Ovary (tissue), 3 donors: ENCODE measurements at regions not wholly inside any gene's neighbourhood (a gene's known extent, or its start where the extent isn't known, plus 50 kb on each side); places are given as distances from the start of the nearest gene placed in this dataset.

ENCODE experiments used
- CTCF ChIP-seq, 3 donors: fragments of 450-650 bp in 2 of 3; fragments of 200-600 bp in 1 of 3; IDR thresholded peaks; one replicate each; pipeline versions ENCODE4 v1.5.1 to v1.8.0; 2016 to 2022; ENCODE audit warnings: antibody characterized with exemption in 3 of 3, mild to moderate bottlenecking in 1 of 3
- EP300 ChIP-seq: sonication (generic); formaldehyde crosslinking; IDR thresholded peaks from one replicate; pipeline ENCODE4 v1.6.1; 2017; ENCODE audit warnings: antibody characterized with exemption
- POLR2A ChIP-seq: fragments of 450-650 bp; IDR thresholded peaks from one replicate; pipeline ENCODE4 v1.6.1; 2017; ENCODE audit warnings: antibody characterized with exemption, mild to moderate bottlenecking, moderate library complexity
- donor health status: DM: no; HTN: no; CAD: no.

GRCh38 chr1:36612881-36613280, 130.2 kb upstream of the CSF3R start:
- TF ChIP-seq POLR2A (no peak), CTCF (IDR thresholded peaks at IDR 0.05) (no peak), EP300 (no peak)
